Common myeloid progenitor, CD34-positive (primary cell): ENCODE measurements at regions not wholly inside any gene's neighbourhood (a gene's known extent, or its start where the extent isn't known, plus 50 kb on each side); places are given as distances from the start of the nearest gene placed in this dataset.
A peak's percentile ranks its signal among the peaks of the same experiment; 100 is the strongest.
"Not testable (repeated sequence)": the region's sequence is repeated elsewhere in the genome, so short reads cannot be mapped to it uniquely, and the experiment has no call there.

Experiments
- CTCF ChIA-PET: fragments of 350-600 bp; sonication (Branson Sonifier 250); formaldehyde crosslinking; loops from one replicate; lab custom pipeline; 2021; ENCODE audit warnings: antibody characterized with exemption; lab: Charles Lee
- POLR2A ChIA-PET: fragments of 350-600 bp; sonication (Branson Sonifier 250); formaldehyde crosslinking; loops from one replicate; lab custom pipeline; 2021; ENCODE audit warnings: antibody characterized with exemption; lab: Charles Lee
- DNase-seq, 3 donors: peaks; one replicate each; pipeline versions ENCODE4 v3.0.0 to v3.0.0-alpha.2; 2013
- H3K27ac ChIP-seq, 2 experiments: 1 replicate in 1 of 2; 2 replicates in 1 of 2; pipeline ENCODE4 v1.7.0; 2013; ENCODE audit warnings: inconsistent platforms in 2 of 2, low read length in 2 of 2, mild to moderate bottlenecking in 2 of 2, low read depth in 1 of 2, moderate library complexity in 1 of 2; ENCODE audit not compliant: severe bottlenecking in 2 of 2, insufficient read depth in 1 of 2, poor library complexity in 1 of 2
- H3K27me3 ChIP-seq, 5 experiments: replicated peaks in 2 of 5; 1 replicate in 3 of 5; 2 replicates in 2 of 5; pipeline versions ENCODE4 v1.6.1 to v1.7.0; 2013; ENCODE audit warnings: low read length in 4 of 5, mild to moderate bottlenecking in 2 of 5, moderate library complexity in 2 of 5, inconsistent platforms in 1 of 5; ENCODE audit not compliant: insufficient read depth in 5 of 5, control insufficient read depth in 4 of 5
- H3K36me3 ChIP-seq, 4 experiments: 1 replicate in 2 of 4; 2 replicates in 2 of 4; pipeline versions ENCODE4 v1.6.1 to v1.7.0; 2013; ENCODE audit warnings: low read length in 3 of 4, control low read depth in 1 of 4, mild to moderate bottlenecking in 1 of 4; ENCODE audit not compliant: control insufficient read depth in 4 of 4, insufficient read depth in 4 of 4
- H3K4me1 ChIP-seq, 4 experiments: 1 replicate in 3 of 4; 2 replicates in 1 of 4; pipeline versions ENCODE4 v1.6.1 to v1.7.1; 2013; ENCODE audit warnings: low read length in 3 of 4, mild to moderate bottlenecking in 3 of 4, control low read depth in 1 of 4, inconsistent platforms in 1 of 4, moderate library complexity in 1 of 4; ENCODE audit not compliant: control insufficient read depth in 4 of 4, insufficient read depth in 4 of 4; ENCODE audit errors: control extremely low read depth in 1 of 4
- H3K4me3 ChIP-seq, 7 experiments: 1 replicate in 4 of 7; 2 replicates in 3 of 7; pipeline versions ENCODE4 v1.5.1 to v1.7.0; 2013; ENCODE audit warnings: mild to moderate bottlenecking in 7 of 7, low read length in 6 of 7, moderate library complexity in 6 of 7, inconsistent platforms in 2 of 7, low read depth in 2 of 7, control low read depth in 1 of 7; ENCODE audit not compliant: insufficient read depth in 4 of 7, control insufficient read depth in 1 of 7; ENCODE audit errors: extremely low read depth in 1 of 7
- H3K9me3 ChIP-seq, 5 experiments: 1 replicate in 4 of 5; 2 replicates in 1 of 5; pipeline versions ENCODE4 v1.6.1 to v1.7.1; 2013; ENCODE audit warnings: low read length in 4 of 5, mild to moderate bottlenecking in 2 of 5, inconsistent platforms in 1 of 5, low read depth in 1 of 5, moderate library complexity in 1 of 5; ENCODE audit not compliant: control insufficient read depth in 4 of 5, insufficient read depth in 2 of 5; ENCODE audit errors: control extremely low read depth in 1 of 5
- WGBS: methylation state at CpG from one replicate; pipeline ENCODE4 v1.1.5; 2013; ENCODE audit not compliant: insufficient coverage; 5-methylcytosine and 5-hydroxymethylcytosine counted together

DNA sequence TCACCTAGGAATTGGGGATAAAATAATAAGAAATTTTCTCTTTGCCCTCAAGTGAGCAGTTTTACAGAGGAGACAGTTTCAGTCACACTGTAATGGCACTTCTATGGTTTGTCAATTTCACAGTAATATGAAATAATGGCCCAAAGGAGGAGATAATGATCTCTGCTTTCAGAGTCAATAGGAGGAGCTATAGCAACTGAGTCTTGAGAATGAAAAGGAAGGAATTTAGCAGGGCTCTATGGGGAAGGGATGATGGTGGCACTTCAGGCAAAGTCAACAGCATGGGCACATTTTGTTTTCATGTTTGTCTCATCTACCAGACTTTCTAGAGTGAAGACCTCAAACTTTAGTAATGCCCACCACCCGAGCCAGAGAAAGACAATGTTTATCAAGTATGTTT, 138.3 kb upstream of the HMGN3 start:
- ChIA-PET CTCF (no interaction called here), POLR2A (no interaction called here)
- Histone ChIP-seq H3K9me3 (peaks cover 0 to 8% (median 4%) of the 10 kb centered on the region in 5 experiments), H3K27ac (no peak overlapping the region), H3K27me3 (no peaks in the 10 kb centered on the region), H3K36me3 (no peaks in the 10 kb centered on the region), H3K4me3 (no peak overlapping the region), H3K4me1 (no peaks in the 10 kb centered on the region)
- WGBS: no CpG with 5 or more reads among the region's 1 CpG
- DNase-seq: no peak

- Histone ChIP-seq H3K4me3 (no peak overlapping the region), H3K27ac (no peak overlapping the region), H3K27me3 (no peaks in the 10 kb centered on the region), H3K4me1 (no peaks in the 10 kb centered on the region), H3K9me3 (peaks cover 0 to 8% (median 4%) of the 10 kb centered on the region in 5 experiments), H3K36me3 (no peaks in the 10 kb centered on the region)
- DNase-seq: no peak
- ChIA-PET CTCF (no interaction called here), POLR2A (no interaction called here)
- WGBS: 92% methylated on average over 2 of the region's 3 CpGs
Measured at GRCh38 chr6:79369026-79369425, 134.5 kb upstream of the HMGN3 start.

GRCh38 chr6:79363441-79363840, 129.0 kb upstream of the HMGN3 start:
- H3K4me1 ChIP-seq, CTCF ChIA-PET, POLR2A ChIA-PET, H3K36me3 ChIP-seq, H3K27me3 ChIP-seq, H3K27ac ChIP-seq, DNase-seq: not testable (repeated sequence)
- Histone ChIP-seq H3K9me3 (peaks cover 0 to 11% (median 2%) of the 10 kb centered on the region in 5 experiments), H3K4me3 (peak overlapping the region in 1 of 7 experiments; percentile 6)

DNA sequence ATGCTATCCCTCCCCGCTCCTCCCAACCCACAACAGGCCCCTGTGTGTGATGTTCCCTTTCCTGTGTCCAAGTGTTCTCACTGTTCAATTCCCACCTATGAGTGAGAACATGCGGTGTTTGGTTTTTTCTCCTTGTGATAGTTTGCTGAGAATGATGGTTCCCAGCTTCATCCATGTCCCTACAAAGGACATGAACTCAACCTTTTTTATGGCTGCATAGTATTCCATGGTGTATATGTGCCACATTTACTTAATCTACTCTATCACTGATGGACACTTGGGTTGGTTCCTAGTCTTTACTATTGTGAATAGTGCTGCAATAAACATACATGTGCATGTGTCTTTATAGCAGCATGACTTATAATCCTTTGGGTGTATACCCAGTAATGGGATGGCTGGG, 126.6 kb upstream of the HMGN3 start:
- H3K4me3 ChIP-seq, CTCF ChIA-PET, H3K27ac ChIP-seq, H3K27me3 ChIP-seq, DNase-seq, H3K9me3 ChIP-seq, POLR2A ChIA-PET, H3K36me3 ChIP-seq, H3K4me1 ChIP-seq: not testable (repeated sequence)
- no CpG with 5 or more reads among the region's 2 CpGs for WGBS

GRCh38 chr6:79353226-79353625, 118.7 kb upstream of the HMGN3 start:
- POLR2A ChIA-PET: no interaction called here
- Histone ChIP-seq H3K27ac (no peak overlapping the region), H3K36me3 (no peaks in the 10 kb centered on the region), H3K4me3 (no peak overlapping the region), H3K9me3 (no peaks in the 10 kb centered on the region), H3K27me3 (no peaks in the 10 kb centered on the region), H3K4me1 (no peaks in the 10 kb centered on the region)
- CTCF ChIA-PET: no interaction called here
- no peak for DNase-seq
- 96% methylated on average over 3 of the region's 4 CpGs for WGBS

GRCh38 chr6:79338493-79338892, 104.0 kb upstream of the HMGN3 start:
- no peak overlapping the region for H3K27ac ChIP-seq
- H3K9me3 ChIP-seq: no peaks in the 10 kb centered on the region
- WGBS: 100% methylated on average over 1 of the region's 5 CpGs
- H3K27me3 ChIP-seq: peaks cover 0 to 2% (median 0%) of the 10 kb centered on the region in 5 experiments
- ChIA-PET POLR2A (no interaction called here), CTCF (no interaction called here)
- H3K36me3 ChIP-seq: no peaks in the 10 kb centered on the region
- no peak overlapping the region for H3K4me3 ChIP-seq
- no peak for DNase-seq
- H3K4me1 ChIP-seq: no peaks in the 10 kb centered on the region

GRCh38 chr6:79335133-79335674, 100.7 kb upstream of the HMGN3 start:
- peak in 1 of 3 donors; percentile 5 for DNase-seq
- no CpG with 5 or more reads among the region's 2 CpGs for WGBS

More at GRCh38 chr6:79335133-79335674, 100.7 kb upstream of the HMGN3 start:
- ChIA-PET CTCF (no interaction called here), POLR2A (no interaction called here)
- Histone ChIP-seq H3K4me1 (no peaks in the 10 kb centered on the region), H3K36me3 (no peaks in the 10 kb centered on the region), H3K4me3 (no peak overlapping the region), H3K27me3 (peaks cover 0 to 2% (median 0%) of the 10 kb centered on the region in 5 experiments), H3K27ac (no peak overlapping the region), H3K9me3 (no peaks in the 10 kb centered on the region)
